ENCODE measurements at regions not wholly inside any gene's neighbourhood (a gene's known extent, or its start where the extent isn't known, plus 50 kb on each side); places are given as distances from the start of the nearest gene placed in this dataset.

DNA sequence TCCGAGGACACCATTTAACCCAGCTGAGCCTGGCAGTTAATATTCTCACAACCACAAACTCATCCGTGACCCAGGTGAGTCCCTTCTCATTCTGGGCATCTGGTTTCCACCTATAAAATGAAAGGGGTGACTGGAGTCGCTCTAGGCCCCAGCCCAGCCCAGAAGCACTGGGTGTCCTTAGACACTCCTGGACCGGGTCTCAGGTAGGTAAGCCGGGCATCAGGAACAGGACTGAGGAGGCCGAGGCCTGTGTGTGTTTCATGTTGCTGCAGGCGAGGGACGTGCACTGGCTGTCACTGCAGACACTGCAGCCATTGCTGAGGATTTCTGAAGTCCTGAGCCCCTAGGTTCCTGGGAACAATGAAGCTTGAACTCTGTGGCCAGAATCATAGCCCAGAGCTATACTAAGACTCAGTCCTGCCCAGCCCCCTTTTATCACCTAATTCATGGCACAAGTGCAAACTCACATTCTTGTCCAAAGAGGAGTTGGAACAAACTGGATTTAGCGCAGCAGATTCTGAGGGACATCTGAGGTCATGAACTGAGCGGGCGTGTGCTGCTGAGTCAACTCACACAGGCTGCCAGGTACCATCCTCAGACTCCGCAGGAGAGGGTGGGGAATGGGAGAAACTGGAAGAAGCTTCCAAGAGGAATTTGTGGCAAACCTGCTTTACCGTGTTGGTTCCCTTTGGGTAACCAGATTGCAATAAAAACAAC, 184.9 kb downstream of the FAM43A start:
- TF ChIP-seq, protein P1, sequence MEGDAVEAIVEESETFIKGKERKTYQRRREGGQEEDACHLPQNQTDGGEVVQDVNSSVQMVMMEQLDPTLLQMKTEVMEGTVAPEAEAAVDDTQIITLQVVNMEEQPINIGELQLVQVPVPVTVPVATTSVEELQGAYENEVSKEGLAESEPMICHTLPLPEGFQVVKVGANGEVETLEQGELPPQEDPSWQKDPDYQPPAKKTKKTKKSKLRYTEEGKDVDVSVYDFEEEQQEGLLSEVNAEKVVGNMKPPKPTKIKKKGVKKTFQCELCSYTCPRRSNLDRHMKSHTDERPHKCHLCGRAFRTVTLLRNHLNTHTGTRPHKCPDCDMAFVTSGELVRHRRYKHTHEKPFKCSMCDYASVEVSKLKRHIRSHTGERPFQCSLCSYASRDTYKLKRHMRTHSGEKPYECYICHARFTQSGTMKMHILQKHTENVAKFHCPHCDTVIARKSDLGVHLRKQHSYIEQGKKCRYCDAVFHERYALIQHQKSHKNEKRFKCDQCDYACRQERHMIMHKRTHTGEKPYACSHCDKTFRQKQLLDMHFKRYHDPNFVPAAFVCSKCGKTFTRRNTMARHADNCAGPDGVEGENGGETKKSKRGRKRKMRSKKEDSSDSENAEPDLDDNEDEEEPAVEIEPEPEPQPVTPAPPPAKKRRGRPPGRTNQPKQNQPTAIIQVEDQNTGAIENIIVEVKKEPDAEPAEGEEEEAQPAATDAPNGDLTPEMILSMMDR (IDR thresholded peaks at IDR 0.05; ENCODE audit: insufficient read depth, low read length, poor library complexity, severe bottlenecking): no peak
- no peak for TF ChIP-seq EZH2phosphoT487 (conservative IDR thresholded peaks at IDR 0.05; ENCODE audit: low read length)
- no peak overlapping the region for H3K27ac ChIP-seq (ENCODE audit: low read depth, low read length)
- H3K9me2 ChIP-seq (replicated peaks; ENCODE audit: insufficient read depth, low read length): no peaks in the 10 kb centered on the region
- no peaks in the 10 kb centered on the region for H3K27me3 ChIP-seq (ENCODE audit: low read length)
- H3F3A ChIP-seq (ENCODE audit: insufficient read depth): no peaks in the 10 kb centered on the region
- H3K4me2 ChIP-seq (ENCODE audit: low read depth, low read length, poor library complexity, severe bottlenecking): no peak overlapping the region
- no peaks in the 10 kb centered on the region for H4K20me1 ChIP-seq (ENCODE audit: low read depth, low read length)
- H3K9me3 ChIP-seq (ENCODE audit: insufficient read depth, low read length): no peaks in the 10 kb centered on the region
- no peak overlapping the region for H3K9ac ChIP-seq (ENCODE audit: low read length)
- H3K79me2 ChIP-seq (ENCODE audit: insufficient read depth, low read length): no peaks in the 10 kb centered on the region
- no peak overlapping the region for H3K4me3 ChIP-seq (ENCODE audit: insufficient read depth, low read length, poor library complexity, severe bottlenecking)
- H3K36me3 ChIP-seq (ENCODE audit: low read length): no peaks in the 10 kb centered on the region
- H2AFZ ChIP-seq (ENCODE audit: low read depth, low read length, severe bottlenecking): no peak overlapping the region

DNA sequence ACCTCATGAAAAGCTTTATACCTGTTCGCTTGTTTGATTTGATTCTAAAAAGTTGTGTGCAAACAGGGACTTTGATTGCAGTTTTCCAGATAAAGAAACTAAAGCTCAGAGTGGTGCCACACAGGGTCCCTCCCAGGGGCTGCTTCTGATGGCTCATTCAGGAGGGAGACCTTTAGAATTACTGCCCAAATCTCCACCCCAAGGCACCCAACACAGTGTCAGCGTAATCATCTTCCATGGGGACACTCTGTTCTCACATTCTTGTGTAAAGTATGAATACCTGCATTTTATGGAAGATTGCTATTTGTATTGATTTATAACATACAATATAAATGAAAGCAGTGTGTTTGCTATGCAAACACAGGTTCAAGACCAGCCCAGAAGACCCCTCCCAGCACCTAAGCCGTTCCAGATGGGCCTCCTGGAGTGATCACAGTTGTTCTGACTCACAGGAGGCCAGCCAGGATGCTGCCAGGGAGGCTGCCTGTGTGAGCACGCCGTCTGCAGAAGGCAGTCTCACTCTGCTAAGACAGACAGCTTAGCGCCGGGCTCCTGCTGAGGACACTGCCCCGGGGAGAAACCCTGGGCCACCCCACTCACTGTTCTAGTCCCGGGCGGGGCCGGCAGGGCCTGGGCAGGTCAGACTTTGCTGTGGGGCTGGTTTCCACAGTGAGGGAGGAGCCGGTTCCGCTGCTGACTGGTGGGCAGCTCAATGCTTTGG, 185.6 kb downstream of the FAM43A start:
- Histone ChIP-seq H3F3A (ENCODE audit: insufficient read depth) (no peaks in the 10 kb centered on the region), H3K79me2 (ENCODE audit: insufficient read depth, low read length) (no peaks in the 10 kb centered on the region), H3K4me2 (ENCODE audit: low read depth, low read length, poor library complexity, severe bottlenecking) (no peak overlapping the region), H3K9me3 (ENCODE audit: insufficient read depth, low read length) (no peaks in the 10 kb centered on the region), H3K4me3 (ENCODE audit: insufficient read depth, low read length, poor library complexity, severe bottlenecking) (no peak overlapping the region), H3K27ac (ENCODE audit: low read depth, low read length) (no peak overlapping the region), H4K20me1 (ENCODE audit: low read depth, low read length) (no peaks in the 10 kb centered on the region), H3K9ac (ENCODE audit: low read length) (no peak overlapping the region), H3K27me3 (ENCODE audit: low read length) (no peaks in the 10 kb centered on the region), H2AFZ (ENCODE audit: low read depth, low read length, severe bottlenecking) (no peak overlapping the region), H3K36me3 (ENCODE audit: low read length) (no peaks in the 10 kb centered on the region), H3K9me2 (replicated peaks; ENCODE audit: insufficient read depth, low read length) (no peaks in the 10 kb centered on the region)
- TF ChIP-seq, protein P1 (IDR thresholded peaks at IDR 0.05; ENCODE audit: insufficient read depth, low read length, poor library complexity, severe bottlenecking): no peak
- TF ChIP-seq EZH2phosphoT487 (conservative IDR thresholded peaks at IDR 0.05; ENCODE audit: low read length): no peak

DNA sequence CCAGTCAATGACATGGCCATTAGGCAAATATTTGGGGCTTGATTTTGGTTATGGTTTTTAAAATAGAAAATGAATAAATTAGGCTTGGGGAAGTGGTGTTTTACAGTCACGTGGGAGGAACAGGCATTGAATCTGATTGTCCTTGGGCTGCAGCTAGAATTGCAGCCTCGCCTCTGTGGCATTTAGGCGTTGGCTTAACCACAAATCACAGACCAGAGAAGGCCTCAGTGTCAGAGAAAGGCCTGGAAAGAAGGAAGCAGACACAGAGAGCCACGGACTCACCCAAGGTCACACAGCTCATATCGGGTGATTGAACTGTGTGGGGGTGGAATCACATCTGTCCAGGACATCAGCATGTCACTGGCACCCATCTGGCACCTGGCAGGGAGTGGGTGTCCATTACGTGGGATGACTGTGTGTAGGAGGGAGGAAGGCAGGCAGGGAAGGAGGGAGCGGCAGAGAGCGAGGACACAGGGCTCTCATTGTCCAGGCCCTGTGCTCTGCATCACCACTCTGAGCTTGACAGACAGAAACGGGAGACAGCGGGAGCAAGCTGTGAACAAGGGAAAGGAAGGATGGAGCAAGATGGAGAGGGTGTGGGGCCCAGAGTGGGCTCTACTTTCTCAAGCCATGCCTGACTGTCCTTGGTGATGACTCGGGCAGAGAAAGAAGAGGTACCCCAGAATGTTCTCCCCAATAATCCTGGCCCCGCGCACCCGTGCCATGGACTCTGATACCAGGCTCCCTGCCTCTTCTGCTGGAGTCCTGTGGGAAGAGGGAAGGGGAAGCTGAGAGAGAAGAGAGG, 186.4 kb downstream of the FAM43A start:
- no peaks in the 10 kb centered on the region for H3K9me2 ChIP-seq (replicated peaks; ENCODE audit: insufficient read depth, low read length)
- H3K9ac ChIP-seq (ENCODE audit: low read length): no peak overlapping the region
- no peak overlapping the region for H3K4me3 ChIP-seq (ENCODE audit: insufficient read depth, low read length, poor library complexity, severe bottlenecking)
- H3F3A ChIP-seq (ENCODE audit: insufficient read depth): no peaks in the 10 kb centered on the region
- no peaks in the 10 kb centered on the region for H3K9me3 ChIP-seq (ENCODE audit: insufficient read depth, low read length)
- no peaks in the 10 kb centered on the region for H4K20me1 ChIP-seq (ENCODE audit: low read depth, low read length)
- H3K4me2 ChIP-seq (ENCODE audit: low read depth, low read length, poor library complexity, severe bottlenecking): no peak overlapping the region
- TF ChIP-seq, protein P1 (IDR thresholded peaks at IDR 0.05; ENCODE audit: insufficient read depth, low read length, poor library complexity, severe bottlenecking): no peak
- TF ChIP-seq EZH2phosphoT487 (conservative IDR thresholded peaks at IDR 0.05; ENCODE audit: low read length): no peak
- no peaks in the 10 kb centered on the region for H3K27me3 ChIP-seq (ENCODE audit: low read length)
- H2AFZ ChIP-seq (ENCODE audit: low read depth, low read length, severe bottlenecking): no peak overlapping the region
- no peaks in the 10 kb centered on the region for H3K79me2 ChIP-seq (ENCODE audit: insufficient read depth, low read length)
- no peak overlapping the region for H3K27ac ChIP-seq (ENCODE audit: low read depth, low read length)
- no peaks in the 10 kb centered on the region for H3K36me3 ChIP-seq (ENCODE audit: low read length)

Data from SU-DHL-6 (cell line).